NCI-H748 treated with DMSO at 0.1 percent for 48 hours (cell line): ENCODE measurements at regions not wholly inside any gene's neighbourhood (a gene's known extent, or its start where the extent isn't known, plus 50 kb on each side); places are given as distances from the start of the nearest gene placed in this dataset.
A peak's percentile ranks its signal among the peaks of the same experiment; 100 is the strongest.
"Not testable (repeated sequence)": the region's sequence is repeated elsewhere in the genome, so short reads cannot be mapped to it uniquely, and the experiment has no call there.

ENCODE experiments used
- DNase-seq: peaks from one replicate; lab custom pipeline; 2025; lab: John Stamatoyannopoulos, UW

- no peak for DNase-seq
Measured at GRCh38 chrX:117487421-117487820, 629.2 kb downstream of the KLHL13 start.

- no peak for DNase-seq
Measured at GRCh38 chrX:117483950-117484349, 632.7 kb downstream of the KLHL13 start.

- no peak for DNase-seq
Measured at GRCh38 chrX:117458243-117458968, 658.2 kb downstream of the KLHL13 start.

- DNase-seq: no peak
Measured at GRCh38 chrX:117455787-117456186, 660.8 kb downstream of the KLHL13 start.

GRCh38 chrX:117429501-117429900, 687.1 kb downstream of the KLHL13 start:
- no peak for DNase-seq

- DNase-seq: no peak
Measured at GRCh38 chrX:117407449-117408150, 709.0 kb downstream of the KLHL13 start.

- DNase-seq: no peak
Measured at GRCh38 chrX:117400839-117401238, 715.8 kb downstream of the KLHL13 start.

GRCh38 chrX:117400005-117400404, 716.6 kb downstream of the KLHL13 start:
- no peak for DNase-seq

GRCh38 chrX:117397844-117398243, 718.8 kb downstream of the KLHL13 start:
- DNase-seq: no peak

GRCh38 chrX:117394506-117395070, 722.0 kb downstream of the KLHL13 start:
- not testable (repeated sequence) for DNase-seq

- not testable (repeated sequence) for DNase-seq
Measured at GRCh38 chrX:117392360-117392759, 724.2 kb downstream of the KLHL13 start.

GRCh38 chrX:117376460-117376859, 740.1 kb downstream of the KLHL13 start:
- no peak for DNase-seq

GRCh38 chrX:117335209-117335608, 781.4 kb downstream of the KLHL13 start:
- no peak for DNase-seq

- no peak for DNase-seq
Measured at GRCh38 chrX:117327373-117327772, 789.2 kb downstream of the KLHL13 start.

GRCh38 chrX:117325706-117326105, 790.9 kb downstream of the KLHL13 start:
- DNase-seq: no peak

GRCh38 chrX:117305168-117305766, 811.3 kb downstream of the KLHL13 start:
- no peak for DNase-seq

- no peak for DNase-seq
Measured at GRCh38 chrX:117301086-117301485, 815.5 kb downstream of the KLHL13 start.

GRCh38 chrX:117291760-117292159, 824.9 kb downstream of the KLHL13 start:
- no peak for DNase-seq

GRCh38 chrX:117274965-117275364, 812.2 kb upstream of the CT83 start:
- peak; percentile 37 for DNase-seq
